DMS 273 (cell line): ENCODE measurements at regions not wholly inside any gene's neighbourhood (a gene's known extent, or its start where the extent isn't known, plus 50 kb on each side); places are given as distances from the start of the nearest gene placed in this dataset.
"Not testable (repeated sequence)": the region's sequence is repeated elsewhere in the genome, so short reads cannot be mapped to it uniquely, and the experiment has no call there.

Experiments
- DNase-seq: peaks from one replicate; lab custom pipeline; 2025; ENCODE audit not compliant: unreplicated experiment; lab: John Stamatoyannopoulos, UW

DNA sequence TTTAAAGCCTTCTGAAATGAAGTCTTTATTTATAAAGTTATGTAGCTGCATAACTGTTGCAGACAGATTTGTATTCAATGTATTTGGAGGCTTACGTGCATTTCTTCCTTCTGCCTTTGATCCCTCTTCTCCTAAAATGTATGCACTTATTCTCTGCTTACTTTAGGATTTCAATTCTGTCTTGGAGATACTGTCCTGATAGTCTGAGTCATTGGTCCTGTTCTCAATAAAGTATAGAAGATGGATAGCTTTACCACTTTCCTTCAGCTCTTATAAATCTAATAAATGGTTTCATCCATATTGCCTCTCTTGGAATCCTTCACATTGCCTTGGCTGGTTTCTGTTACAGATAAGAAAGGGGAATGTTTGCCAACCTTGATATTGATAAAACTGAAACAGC is 430.1 kb upstream of the CAMK1G start:
- DNase-seq, result no peak

DNA sequence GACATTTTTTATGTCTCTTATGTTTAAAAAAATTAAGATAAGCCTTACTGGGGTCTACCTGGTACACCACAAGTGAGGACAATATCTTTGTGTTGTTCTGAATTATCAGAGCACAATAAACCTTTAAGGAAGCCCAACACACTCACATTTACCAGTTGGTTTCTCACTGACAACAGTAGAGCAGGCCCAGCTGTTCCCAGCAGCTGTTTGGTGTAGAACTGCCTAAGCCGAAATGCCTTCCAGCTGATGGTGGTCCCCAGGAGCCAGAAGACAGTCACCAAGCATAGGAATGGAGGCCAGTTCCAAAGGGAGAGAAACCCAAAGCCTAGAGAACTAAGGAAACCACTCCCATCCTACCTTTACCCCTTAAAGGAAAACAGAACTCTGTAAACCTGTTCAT is 428.6 kb upstream of the CAMK1G start:
- peak; percentile 42 for DNase-seq

DNA sequence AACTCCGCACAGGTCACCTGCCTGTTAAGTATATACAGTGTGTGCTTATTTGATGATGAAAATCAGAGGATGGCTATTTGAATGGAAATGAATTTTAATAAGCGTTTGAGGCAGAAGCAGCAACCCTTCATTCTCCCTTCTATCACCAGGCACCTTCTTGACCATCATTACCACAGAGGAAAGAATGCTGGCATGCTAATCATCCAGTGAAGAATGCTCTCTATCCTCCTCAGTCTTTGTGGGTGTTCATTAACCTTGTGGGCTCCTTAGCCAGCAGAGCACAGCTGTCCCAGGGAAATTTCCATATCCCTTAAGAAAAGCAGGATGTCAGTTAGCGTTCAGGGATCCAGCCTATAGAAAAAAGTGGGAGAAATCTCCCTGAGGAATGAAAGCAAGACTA is 428.0 kb upstream of the CAMK1G start:
- no peak for DNase-seq

DNA sequence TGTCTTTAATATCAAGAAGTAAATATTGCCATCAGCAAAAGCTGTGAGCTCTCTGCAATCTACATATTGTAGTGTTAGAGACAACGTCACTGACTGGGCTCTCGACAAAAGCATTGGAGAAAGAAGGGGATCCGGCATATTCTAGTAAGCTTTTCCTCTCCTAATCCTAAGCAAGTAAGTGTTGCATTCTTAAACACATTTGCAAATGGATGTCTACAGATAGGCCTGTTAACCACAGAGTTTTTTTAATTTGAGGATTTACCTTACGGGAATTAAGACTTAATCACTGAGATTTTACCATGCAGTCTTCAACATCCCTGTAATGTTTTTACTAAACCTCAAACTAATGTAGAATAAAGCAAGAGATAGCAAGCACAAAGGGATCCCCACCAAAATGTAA is 426.5 kb upstream of the CAMK1G start:
- DNase-seq, result no peak

DNA sequence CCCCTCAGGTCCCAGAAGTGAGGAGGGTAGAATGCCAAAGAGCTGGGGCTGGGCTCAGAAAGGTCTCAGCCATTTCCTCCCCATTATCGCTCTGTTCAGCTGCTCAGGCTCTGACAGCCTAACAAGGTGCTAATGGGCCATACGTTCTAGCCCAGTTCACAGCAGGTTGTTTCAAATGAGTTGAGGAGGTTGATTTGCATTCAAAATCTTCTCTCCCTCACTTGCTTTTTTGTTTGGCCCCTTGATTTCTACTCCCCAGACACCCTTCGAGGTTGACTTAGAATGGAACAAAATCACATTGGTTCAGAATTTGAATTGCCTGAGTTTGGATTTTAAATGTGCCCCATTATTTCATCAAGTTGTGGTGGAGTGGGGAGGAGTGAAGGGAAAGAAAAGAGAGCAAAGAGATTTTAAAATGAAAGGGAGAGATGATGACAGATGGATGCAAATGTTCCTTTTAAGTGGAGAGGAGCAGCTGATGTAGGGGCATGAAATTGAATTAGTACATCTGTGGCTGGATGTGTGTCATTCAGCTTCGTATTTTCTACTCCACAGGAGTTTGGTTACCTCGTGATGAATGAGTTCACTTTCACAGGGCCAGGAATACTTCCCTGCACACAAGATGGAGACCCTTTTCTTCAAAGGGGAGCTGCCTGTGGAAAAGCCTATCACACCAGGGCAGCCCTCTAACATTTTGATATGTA is 425.8 kb upstream of the CAMK1G start:
- peak; percentile 64 for DNase-seq

DNA sequence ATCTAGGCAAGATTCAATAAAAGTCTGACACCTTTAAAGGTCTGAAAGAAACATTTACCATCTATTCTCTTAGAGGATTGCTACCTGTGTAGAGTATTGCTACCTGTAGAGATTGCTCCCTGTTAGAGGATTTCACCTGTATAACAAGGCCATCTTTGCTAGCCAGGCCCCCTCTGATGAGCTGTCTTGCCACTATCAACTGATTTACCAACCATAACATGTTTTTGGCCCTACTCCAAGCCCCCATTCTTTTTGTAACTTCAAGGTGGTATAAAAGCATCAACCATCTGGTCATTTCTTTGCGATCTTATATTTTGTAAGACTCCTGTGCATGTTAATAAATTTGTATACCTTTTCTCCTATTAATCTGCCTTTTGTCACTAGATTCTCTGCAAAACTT is 424.7 kb upstream of the CAMK1G start:
- peak; percentile 59 for DNase-seq

DNA sequence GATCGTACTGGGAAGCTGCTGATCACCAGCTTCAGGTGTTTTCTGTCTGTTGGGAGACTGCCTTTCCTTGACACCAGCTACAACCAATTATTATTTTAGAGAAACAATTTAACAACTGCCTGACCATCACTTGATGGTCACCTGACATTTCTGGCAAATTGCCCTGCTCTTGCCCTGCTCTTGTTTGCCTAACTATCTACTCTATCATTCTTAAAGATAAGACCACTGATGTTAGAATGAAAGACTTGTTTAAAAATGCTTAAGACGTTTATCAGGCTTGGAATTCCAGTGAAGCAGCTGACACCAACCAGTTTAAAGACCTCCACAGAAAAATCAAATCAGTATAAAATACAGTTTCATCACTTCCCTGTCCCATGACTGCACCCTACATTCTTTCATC is 423.3 kb upstream of the CAMK1G start:
- no peak for DNase-seq

DNA sequence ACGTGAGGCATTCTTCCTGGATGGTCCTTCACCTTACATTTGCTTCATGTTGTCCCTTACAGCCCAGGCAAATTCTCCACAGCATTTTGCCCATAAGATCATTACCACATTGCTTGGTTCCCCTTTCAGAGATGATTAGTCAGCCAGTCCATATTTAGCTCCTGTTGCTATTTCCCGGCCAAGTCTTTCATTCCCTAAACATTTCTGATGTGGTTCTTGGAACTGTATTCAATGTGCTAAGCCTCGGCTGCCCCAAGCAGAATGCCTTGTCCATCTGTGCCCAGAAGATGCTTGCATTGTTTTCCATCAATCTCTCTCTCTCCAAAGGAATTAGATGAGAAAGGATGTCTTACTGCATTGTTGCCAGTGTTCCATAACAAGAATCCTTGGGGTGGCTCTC is 420.9 kb upstream of the CAMK1G start:
- no peak for DNase-seq

DNA sequence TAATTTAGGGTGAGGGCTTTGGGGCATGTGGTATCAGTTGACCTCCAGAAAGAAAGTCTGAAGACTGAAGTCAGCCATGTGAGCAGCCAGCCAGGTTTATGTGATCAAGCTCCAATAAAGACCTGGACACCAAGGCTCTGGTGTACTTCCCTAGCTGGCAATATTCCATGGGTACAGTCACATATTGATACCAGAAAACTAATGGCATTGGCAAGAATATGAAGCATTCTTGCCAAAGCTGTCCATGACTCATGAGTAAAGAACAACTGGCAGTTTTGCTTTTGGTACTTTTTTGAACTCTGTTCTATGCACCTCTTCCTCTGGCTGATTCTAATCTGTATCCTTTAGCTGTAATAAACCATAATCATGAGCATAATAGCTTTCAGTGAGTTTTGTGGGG is 415.3 kb upstream of the CAMK1G start:
- peak; percentile 14 for DNase-seq

DNA sequence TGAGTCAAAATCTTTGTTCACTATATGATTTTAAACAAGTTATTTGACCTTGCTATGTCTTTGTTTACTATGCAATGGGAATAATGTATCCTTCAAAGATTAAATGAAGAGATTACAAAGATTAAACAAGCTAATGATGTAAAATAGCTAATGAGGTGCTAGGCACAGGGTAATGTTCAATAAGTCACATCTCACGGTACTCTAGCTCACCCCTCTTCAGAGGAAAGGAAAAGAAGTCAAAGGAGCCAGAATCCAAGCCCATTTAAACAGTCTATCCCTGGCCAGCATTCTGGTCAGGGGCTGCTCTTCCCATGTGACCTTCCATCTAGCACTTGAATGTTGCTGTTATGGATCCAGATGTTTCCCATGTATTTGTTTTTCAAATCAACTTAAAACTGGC is 412.4 kb upstream of the CAMK1G start:
- DNase-seq, result no peak

DNA sequence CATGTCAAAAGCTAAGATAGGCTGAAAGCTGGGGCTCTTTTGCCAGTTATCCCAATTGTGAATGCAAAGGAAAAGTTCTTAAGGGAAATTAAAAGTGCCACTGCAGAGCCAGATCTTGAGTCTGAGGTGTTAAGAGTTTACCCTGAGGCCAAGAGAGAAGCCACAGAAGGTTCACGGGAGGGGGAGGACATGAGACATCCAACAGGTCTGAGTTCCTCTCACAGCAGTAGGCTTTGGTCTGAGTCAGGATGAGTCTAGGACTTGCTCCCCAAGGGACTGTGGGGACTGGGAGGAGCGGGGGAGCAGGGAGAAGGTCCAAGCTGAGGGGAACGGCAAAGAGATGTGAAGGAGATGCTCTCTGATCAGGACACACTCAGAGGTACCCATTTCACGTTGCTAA is 411.2 kb upstream of the CAMK1G start:
- no peak for DNase-seq

DNA sequence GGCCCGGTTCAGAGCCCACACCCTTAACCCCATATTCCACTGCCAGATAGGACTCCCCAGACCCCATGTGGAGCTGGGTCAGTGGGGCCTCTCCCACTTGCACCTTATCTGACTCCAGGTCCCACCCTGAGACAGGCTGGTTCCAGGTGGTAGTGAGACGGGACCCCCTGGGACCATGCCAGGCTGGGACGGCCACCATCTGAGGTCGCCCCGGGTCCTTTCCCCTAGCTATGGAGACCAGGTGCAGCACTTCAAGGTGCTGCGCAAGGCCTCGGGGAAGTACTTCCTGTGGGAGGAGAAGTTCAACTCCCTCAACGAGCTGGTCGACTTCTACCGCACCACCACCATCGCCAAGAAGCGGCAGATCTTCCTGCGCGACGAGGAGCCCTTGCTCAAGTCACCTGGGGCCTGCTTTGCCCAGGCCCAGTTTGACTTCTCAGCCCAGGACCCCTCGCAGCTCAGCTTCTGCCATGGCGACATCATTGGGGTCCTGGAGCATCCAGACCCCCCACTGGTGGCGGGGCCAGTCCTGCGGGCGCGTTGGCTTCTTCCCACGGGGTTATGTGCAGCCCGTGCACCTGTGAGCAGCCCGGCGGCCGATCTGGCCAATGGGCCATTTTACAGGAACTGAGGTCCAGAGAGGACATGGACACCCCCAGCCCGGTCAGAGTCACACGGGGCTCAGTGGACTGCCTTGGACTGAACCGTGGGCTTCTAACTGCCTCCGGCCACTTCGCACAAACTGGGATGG is 410.5 kb upstream of the CAMK1G start:
- DNase-seq, result not testable (repeated sequence)

DNA sequence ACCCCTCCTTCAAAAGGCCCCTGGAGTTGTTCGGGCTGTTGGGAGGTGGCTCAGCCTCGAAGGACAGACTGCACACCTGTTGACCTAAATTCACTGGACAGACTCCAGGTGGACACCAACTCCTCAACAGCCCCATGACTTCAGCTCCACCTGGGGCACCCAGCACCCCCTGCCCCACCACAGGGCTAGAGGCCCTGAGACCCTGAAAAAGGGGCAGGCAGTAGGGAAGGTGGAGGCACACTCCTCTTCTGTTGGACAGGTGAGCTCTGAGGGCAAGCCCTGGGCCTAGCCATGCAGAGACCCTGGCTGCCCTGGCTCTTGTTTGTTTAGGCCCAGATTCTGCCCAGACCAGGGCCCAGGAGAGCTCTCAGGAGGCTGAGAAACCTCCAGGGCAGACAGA is 409.7 kb upstream of the CAMK1G start:
- not testable (repeated sequence) for DNase-seq

DNA sequence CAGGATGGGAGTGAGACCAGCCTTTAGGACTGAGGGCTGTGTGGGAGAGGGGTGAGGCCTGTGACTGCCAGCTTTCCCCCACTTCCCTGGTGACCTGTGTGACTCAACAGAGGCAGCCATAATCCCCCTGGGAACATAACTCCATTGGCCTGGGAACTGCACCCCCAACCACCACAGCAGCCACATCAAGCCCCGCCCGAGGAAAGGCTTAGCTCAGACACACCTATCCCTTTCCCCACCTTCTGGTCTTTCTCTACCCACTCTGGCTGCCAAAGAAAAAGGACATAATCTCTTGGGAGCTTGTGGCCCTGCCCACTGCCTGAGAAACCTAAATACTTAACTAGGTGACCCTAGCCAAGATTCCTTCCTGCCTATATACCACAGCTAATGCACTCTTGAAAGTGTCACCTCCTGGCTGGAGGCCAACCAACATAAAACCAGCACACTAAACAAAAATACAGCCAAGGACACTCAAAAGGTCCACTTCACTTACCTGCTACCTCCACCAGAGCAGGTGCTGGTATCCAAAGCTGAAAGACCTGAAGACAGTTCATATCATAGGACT is 406.6 kb upstream of the CAMK1G start:
- no peak for DNase-seq

DNA sequence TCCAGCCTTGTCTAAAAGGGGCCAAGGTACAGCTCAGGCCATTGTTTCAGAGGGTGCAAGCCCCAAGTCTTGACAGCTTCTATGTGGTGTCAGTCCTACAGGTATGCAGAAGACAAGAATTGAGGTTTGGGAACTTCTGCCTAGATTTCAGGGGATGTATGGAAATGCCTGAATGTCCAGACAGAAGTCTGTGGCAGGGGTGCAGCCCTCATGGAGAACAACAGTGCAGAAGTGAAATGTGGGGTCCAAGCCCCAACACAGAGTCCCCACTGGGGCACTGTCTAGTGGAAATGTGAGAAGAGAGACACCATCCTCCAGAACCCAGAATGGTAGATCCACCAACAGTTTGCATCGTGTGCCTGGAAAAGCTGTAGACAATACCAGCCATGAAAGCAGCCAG is 400.3 kb upstream of the CAMK1G start:
- no peak for DNase-seq

DNA sequence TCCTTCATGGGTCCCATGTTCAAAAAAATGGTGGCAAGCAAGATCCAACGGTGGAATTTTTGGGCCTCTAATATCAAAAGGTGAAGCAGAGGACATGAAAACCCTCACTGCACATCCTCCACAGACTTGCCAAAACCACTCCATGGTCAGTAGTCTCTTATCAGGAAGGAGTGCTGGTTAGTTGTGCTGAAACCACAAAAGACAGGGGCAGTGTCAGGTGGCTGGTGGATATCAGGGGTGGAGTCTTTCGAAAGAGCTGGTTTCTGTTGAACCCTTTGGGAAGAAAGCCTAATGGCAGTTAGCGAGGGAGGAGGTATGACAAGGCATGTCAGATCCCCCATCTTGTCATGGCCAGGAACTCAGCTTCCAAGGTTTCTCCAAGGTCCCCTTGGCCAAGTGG is 395.9 kb upstream of the CAMK1G start:
- no peak for DNase-seq

DNA sequence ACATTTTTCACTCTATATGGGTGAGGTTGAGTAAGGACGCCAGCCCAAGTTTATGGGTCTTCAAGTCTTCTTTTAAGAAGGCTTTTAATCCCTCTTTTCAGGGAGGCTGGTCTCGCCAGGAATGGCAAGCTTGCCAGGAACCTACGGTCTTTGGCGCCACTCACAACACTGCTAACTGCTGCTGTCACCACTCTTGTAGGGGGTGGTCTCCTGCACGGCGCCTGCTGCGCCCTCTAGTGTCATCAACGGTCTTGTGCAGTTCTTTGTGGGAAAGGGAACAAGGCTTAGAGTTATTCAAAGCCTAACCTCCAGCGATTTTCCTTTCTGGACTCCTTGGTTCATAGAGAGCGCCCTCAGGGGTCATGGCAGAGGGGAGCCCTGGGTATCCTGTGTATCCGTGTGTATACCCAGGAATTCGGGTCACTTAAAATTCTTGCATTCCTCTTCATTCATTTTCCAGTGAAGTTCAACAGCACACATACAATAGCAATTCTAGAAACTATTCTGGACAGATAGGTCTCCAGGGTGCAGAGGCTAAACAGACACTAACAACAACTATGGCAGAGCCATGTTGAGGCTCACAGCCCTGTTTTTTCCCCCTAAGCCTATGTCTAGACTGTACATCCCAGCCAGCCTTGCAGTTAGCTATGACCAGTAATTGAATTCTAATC is 392.8 kb upstream of the CAMK1G start:
- DNase-seq, result peak; percentile 92

DNA sequence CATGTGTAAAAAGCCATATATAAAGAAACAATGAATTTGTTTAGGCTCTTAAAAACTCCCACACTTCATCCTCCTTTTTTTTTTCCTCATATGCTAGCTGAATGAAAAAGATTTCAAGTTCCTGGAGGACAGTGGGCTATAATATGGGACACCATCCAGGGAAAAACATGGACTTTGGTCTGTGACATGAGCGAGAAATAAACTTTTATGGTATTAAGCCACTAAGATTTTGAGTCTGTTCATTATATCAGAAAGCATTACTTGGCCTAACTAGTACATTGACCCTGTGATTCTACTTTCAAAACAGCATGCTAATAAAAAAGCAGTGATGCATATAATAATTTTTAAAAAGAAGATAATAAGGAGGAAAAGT is 392.3 kb upstream of the CAMK1G start:
- DNase-seq, result no peak

DNA sequence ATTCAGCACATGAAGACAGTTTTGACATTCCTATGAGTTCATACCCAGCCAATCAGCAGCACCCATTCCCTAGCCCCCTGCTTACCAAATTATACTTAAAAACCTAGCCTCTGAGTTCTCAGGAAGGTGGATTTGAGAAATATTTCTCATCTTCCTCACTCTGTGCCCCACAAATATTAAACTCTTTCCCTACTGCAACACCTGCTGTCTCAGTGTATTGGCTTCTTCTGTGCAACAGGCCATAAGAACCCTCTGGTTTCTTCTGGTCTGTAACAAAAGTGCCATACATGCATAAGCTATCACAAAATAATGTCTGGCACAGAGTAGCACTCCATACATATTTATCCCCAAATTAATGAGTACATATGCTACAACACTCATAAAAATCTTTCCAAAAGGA is 387.4 kb upstream of the CAMK1G start:
- DNase-seq, result no peak

DNA sequence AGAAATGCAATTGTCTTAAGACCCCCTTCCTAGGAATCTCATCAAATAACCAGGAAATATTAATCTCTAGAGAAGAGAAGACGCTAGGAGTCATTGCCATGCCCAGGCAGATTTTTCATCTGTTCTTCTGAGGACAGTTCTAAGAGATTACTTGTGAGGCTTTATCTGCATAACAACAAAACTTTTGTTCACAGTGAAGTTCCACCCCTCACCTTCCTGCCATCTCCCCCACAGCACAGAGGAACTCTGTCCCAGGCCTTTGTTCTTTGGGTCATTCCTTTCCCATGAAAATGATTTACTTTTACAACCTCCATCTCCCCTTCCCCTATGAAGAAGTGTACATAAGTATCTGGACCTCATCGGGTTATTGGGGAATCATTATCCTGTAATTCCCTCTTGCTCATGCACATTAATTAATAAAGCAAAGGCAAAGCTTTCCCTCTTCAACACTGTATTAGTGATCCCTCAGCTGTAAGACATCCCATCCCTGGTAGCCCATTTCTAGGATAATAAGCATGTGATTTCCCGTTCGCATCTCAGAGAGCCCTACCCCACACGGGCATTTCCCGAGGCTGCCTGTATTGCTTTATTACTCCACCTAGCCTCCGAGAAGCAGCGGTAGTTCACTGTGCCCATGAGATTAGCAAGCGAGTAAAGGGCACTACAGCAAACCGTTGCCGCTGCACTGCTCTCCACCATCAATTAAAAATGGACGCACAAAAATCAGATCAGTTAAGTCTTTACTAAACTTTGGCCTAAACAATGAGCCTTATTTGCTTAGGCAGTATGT is 384.4 kb upstream of the CAMK1G start:
- DNase-seq, result no peak

DNA sequence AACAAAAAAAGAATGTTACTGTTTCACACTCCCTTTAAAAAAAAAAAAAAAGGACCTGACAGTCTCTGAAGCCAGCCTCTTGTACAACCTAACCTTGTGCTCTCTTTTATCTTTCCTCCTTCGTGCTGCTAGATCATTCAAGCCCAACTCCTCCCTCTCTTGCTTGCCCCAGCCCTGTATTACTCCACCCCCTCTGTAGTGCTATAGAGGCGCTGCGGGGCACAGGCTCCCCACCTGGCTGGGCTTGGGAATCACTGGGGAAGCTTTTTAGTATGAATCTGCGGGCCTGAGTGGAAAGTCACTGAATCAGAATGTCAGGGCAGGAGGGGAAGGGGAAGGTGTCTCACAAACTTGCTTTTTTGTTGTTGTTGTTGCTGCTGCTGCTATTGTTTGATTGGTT is 383.7 kb upstream of the CAMK1G start:
- DNase-seq, result peak; percentile 23
